ENCODE measurements at regions not wholly inside any gene's neighbourhood (a gene's known extent, or its start where the extent isn't known, plus 50 kb on each side); places are given as distances from the start of the nearest gene placed in this dataset.

DNA sequence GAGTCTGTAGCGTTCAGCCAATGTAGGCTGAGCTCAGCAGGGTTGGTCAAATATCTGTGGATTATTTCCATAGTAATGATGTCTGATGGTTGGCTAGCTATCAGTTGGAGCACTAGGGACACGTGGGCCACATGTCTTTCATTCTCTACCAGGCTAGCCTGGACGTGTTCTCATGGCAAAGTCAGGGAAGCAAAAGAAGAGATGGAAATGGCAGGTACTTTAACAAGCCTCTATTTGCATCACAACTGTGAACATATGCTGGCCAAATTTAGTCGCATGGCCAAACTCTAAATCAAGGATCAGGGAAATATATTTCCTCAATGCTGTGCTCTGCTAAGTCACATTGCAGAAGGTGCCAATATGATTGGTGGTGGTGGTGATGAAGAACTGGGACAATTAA, 371.6 kb upstream of the CHST9 start:
- FAIRE-seq (no peak), DNase-seq (ENCODE audit: low read depth) (peak; percentile 41)
- TF ChIP-seq, protein P1, sequence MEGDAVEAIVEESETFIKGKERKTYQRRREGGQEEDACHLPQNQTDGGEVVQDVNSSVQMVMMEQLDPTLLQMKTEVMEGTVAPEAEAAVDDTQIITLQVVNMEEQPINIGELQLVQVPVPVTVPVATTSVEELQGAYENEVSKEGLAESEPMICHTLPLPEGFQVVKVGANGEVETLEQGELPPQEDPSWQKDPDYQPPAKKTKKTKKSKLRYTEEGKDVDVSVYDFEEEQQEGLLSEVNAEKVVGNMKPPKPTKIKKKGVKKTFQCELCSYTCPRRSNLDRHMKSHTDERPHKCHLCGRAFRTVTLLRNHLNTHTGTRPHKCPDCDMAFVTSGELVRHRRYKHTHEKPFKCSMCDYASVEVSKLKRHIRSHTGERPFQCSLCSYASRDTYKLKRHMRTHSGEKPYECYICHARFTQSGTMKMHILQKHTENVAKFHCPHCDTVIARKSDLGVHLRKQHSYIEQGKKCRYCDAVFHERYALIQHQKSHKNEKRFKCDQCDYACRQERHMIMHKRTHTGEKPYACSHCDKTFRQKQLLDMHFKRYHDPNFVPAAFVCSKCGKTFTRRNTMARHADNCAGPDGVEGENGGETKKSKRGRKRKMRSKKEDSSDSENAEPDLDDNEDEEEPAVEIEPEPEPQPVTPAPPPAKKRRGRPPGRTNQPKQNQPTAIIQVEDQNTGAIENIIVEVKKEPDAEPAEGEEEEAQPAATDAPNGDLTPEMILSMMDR (IDR thresholded peaks at IDR 0.05; ENCODE audit: insufficient read depth, low read length, severe bottlenecking): no peak
- Histone ChIP-seq H3K36me3 (ENCODE audit: control insufficient read depth, insufficient read depth, low read length) (no peaks in the 10 kb centered on the region), H3K27me3 (ENCODE audit: control insufficient read depth, insufficient read depth, low read length) (no peaks in the 10 kb centered on the region), H3K4me3 (ENCODE audit: low read depth, low read length) (no peak overlapping the region)

DNA sequence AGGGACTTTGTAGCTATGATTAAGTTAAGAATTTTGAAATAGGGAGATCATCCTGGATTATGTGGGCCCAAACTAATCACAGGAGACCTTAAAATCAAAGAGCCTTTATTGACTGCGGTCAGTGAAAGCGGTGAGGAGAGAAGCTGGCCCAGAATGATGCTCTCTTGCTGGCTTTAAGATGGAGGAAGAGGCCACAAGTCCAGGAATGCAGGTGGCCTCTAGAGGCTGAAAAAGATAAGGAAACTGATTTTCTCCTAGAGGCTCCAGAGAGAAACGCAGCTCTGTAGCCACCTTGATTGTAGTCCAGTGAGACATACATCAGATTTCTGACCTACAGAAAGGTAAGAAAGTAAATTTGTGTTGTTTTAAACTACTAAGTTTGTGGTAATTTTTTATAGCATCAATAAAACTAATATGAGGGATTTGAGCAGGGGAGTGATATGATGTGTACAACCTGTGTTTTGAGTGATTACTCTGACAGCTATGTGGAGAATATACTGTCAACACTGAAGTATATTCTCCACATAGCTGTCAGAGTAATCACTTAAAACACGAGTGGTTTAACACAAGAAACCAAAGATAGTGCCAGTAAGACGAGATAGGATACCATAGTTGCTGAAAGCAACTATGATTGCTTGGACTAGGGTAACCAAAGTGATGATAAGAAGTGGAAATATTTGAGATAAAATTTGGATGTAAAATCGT, 364.4 kb upstream of the CHST9 start:
- DNase-seq (ENCODE audit: low read depth) (no peak), FAIRE-seq (no peak)
- no peaks in the 10 kb centered on the region for H3K27me3 ChIP-seq (ENCODE audit: control insufficient read depth, insufficient read depth, low read length)
- TF ChIP-seq, protein P1 (IDR thresholded peaks at IDR 0.05; ENCODE audit: insufficient read depth, low read length, severe bottlenecking): no peak
- no peaks in the 10 kb centered on the region for H3K36me3 ChIP-seq (ENCODE audit: control insufficient read depth, insufficient read depth, low read length)
- H3K4me3 ChIP-seq (ENCODE audit: low read depth, low read length): no peak overlapping the region

DNA sequence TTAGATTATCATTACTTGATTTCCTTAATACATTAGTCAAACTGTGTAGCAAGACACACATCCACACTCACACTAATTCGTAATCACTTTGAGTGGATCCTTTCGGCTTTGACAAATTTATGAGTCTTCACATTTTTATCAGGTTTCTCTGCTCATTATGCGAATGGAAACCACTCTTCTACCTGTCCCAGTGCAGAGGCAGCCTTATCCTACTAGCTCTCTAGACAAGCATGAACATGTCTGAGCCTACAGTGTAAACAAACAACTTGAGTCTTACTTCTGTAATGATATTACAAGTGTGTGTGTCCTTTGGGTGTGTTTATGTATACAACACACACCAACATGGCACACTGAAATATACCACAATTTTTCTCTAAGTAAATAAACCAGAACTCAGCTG, 361.9 kb upstream of the CHST9 start:
- FAIRE-seq (no peak), DNase-seq (ENCODE audit: low read depth) (peak; percentile 73)
- Histone ChIP-seq H3K36me3 (ENCODE audit: control insufficient read depth, insufficient read depth, low read length) (no peaks in the 10 kb centered on the region), H3K4me3 (ENCODE audit: low read depth, low read length) (no peak overlapping the region), H3K27me3 (ENCODE audit: control insufficient read depth, insufficient read depth, low read length) (no peaks in the 10 kb centered on the region)
- TF ChIP-seq, protein P1 (IDR thresholded peaks at IDR 0.05; ENCODE audit: insufficient read depth, low read length, severe bottlenecking): no peak

DNA sequence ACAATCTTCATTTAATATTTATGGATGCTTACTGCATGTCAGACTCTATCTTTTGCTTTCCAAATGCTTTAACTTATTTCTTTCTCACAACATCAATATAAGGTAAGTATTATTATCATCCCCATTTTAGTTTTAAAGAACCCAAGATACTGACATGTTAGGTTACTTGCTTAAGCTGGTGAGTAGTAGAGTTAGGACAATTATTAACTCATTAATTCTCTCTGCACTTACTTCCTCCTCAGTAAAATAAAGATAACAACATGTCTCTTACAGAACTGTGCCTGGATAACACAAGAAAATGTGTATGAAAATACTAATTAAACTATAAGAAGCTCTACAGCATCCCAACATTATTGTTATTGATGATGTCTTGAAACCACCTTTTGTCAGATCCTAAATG, 359.1 kb upstream of the CHST9 start:
- no peak for DNase-seq (ENCODE audit: low read depth)
- FAIRE-seq: no peak
- TF ChIP-seq, protein P1 (IDR thresholded peaks at IDR 0.05; ENCODE audit: insufficient read depth, low read length, severe bottlenecking): no peak
- Histone ChIP-seq H3K27me3 (ENCODE audit: control insufficient read depth, insufficient read depth, low read length) (no peaks in the 10 kb centered on the region), H3K4me3 (ENCODE audit: low read depth, low read length) (no peak overlapping the region), H3K36me3 (ENCODE audit: control insufficient read depth, insufficient read depth, low read length) (no peaks in the 10 kb centered on the region)

DNA sequence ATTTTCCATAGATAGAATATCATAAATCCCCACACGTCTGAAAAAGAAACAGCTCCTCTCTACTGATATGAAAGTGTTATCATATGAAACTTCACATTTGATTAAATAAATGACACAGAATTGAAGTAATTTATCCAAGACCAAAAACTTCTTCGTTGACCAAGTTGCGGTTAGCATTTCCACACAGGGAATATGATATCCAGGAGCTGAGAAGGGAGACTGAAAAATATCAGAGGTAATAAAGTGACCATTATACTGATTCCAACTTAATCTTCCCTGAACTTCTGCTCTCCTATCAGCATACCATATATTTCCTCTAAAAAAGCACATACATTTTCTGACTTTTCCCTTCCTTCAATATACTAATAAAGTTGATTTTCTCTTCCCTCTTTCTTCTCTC, 356.2 kb upstream of the CHST9 start:
- no peak for FAIRE-seq
- Histone ChIP-seq H3K4me3 (ENCODE audit: low read depth, low read length) (no peak overlapping the region), H3K27me3 (ENCODE audit: control insufficient read depth, insufficient read depth, low read length) (no peaks in the 10 kb centered on the region), H3K36me3 (ENCODE audit: control insufficient read depth, insufficient read depth, low read length) (no peaks in the 10 kb centered on the region)
- no peak for DNase-seq (ENCODE audit: low read depth)
- TF ChIP-seq, protein P1 (IDR thresholded peaks at IDR 0.05; ENCODE audit: insufficient read depth, low read length, severe bottlenecking): no peak

DNA sequence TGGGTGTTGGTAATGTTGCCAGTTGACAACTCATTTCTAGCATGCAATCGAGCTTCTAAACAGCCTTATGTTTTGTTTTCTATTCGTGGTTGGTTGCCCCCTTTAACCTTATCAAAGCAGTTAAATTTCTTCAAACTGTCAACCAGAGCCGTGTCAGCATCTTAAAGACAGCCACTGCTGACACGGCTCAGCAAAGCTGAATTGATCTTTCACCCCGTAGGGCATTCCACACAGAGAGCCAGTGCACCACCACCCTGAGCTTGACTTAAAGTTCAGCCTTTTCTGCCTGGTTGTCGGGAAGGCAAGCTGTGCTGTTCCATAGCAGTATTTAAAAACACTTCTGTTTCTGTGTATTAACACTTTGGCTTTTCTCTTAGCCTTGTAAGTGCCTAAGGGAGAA, 355.0 kb upstream of the CHST9 start:
- FAIRE-seq: no peak
- H3K4me3 ChIP-seq (ENCODE audit: low read depth, low read length): no peak overlapping the region
- H3K27me3 ChIP-seq (ENCODE audit: control insufficient read depth, insufficient read depth, low read length): no peaks in the 10 kb centered on the region
- no peaks in the 10 kb centered on the region for H3K36me3 ChIP-seq (ENCODE audit: control insufficient read depth, insufficient read depth, low read length)
- no peak for DNase-seq (ENCODE audit: low read depth)
- TF ChIP-seq, protein P1 (IDR thresholded peaks at IDR 0.05; ENCODE audit: insufficient read depth, low read length, severe bottlenecking): no peak

Measured in bronchial epithelial cell (primary cell).